IPS-NIHi7 (cell line): ENCODE measurements at regions not wholly inside any gene's neighbourhood (a gene's known extent, or its start where the extent isn't known, plus 50 kb on each side); places are given as distances from the start of the nearest gene placed in this dataset.

ENCODE experiments used
- DNase-seq: peaks from one replicate; pipeline ENCODE4 v3.0.0; 2012; ENCODE audit warnings: mixed read lengths; ENCODE audit errors: extremely low spot score

- no peak for DNase-seq
Measured at GRCh38 chr7:155215576-155216325, 81.9 kb upstream of the INSIG1 start.

GRCh38 chr7:155216475-155217272, 81.0 kb upstream of the INSIG1 start:
- DNase-seq: no peak

GRCh38 chr7:155217634-155218033, 80.0 kb upstream of the INSIG1 start:
- DNase-seq: no peak

GRCh38 chr7:155218276-155219153, 79.2 kb upstream of the INSIG1 start:
- no peak for DNase-seq

- no peak for DNase-seq
Measured at GRCh38 chr7:155219154-155219531, 78.5 kb upstream of the INSIG1 start.

- no peak for DNase-seq
Measured at GRCh38 chr7:155219947-155220769, 77.5 kb upstream of the INSIG1 start.

- no peak for DNase-seq
Measured at GRCh38 chr7:155220903-155221302, 76.8 kb upstream of the INSIG1 start.

- DNase-seq: no peak
Measured at GRCh38 chr7:155221547-155221946, 76.1 kb upstream of the INSIG1 start.

GRCh38 chr7:155222061-155222460, 75.6 kb upstream of the INSIG1 start:
- DNase-seq: no peak

GRCh38 chr7:155222573-155222972, 75.1 kb upstream of the INSIG1 start:
- no peak for DNase-seq

- no peak for DNase-seq
Measured at GRCh38 chr7:155223021-155223420, 74.7 kb upstream of the INSIG1 start.

- DNase-seq: no peak
Measured at GRCh38 chr7:155223503-155223902, 74.2 kb upstream of the INSIG1 start.

- DNase-seq: no peak
Measured at GRCh38 chr7:155224116-155224811, 73.4 kb upstream of the INSIG1 start.

- DNase-seq: no peak
Measured at GRCh38 chr7:155225095-155225494, 72.6 kb upstream of the INSIG1 start.

- no peak for DNase-seq
Measured at GRCh38 chr7:155225516-155225915, 72.2 kb upstream of the INSIG1 start.

GRCh38 chr7:155226261-155227003, 71.2 kb upstream of the INSIG1 start:
- no peak for DNase-seq

GRCh38 chr7:155227004-155227787, 70.5 kb upstream of the INSIG1 start:
- no peak for DNase-seq

- peak; percentile 64 for DNase-seq
Measured at GRCh38 chr7:155227788-155228458, 69.8 kb upstream of the INSIG1 start.

GRCh38 chr7:155228459-155228845, 69.2 kb upstream of the INSIG1 start:
- no peak for DNase-seq
